HG03442 (cell line): ENCODE measurements at regions not wholly inside any gene's neighbourhood (a gene's known extent, or its start where the extent isn't known, plus 50 kb on each side); places are given as distances from the start of the nearest gene placed in this dataset.
"Not testable (repeated sequence)": the region's sequence is repeated elsewhere in the genome, so short reads cannot be mapped to it uniquely, and the experiment has no call there.

Experiments used
- ATAC-seq: cut with Tn5 transposase; IDR thresholded peaks from one replicate; pipeline ENCODE4 v1.9.1; 2021; ENCODE audit warnings: mild to moderate bottlenecking, moderate library complexity; ENCODE audit not compliant: unreplicated experiment

DNA sequence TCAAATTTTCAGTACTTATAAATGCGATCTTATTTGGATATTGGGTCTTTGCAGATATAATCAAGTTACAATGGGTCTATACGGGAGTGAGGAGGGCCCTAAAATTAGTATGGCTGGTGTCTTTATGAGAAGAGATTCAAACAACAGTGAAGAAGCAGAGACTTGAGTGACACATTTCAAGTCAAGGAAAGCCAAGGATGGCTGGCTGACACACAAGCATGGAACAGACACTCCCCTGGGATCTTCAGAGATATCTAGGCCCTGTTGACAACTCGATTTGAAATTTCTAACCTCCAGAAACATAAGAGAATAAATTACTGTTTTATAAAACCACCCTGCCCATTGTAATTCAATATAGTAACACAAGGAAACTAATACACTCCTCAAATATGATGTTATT, 1886.0 kb upstream of the PCDH7 start:
- no peak for ATAC-seq

DNA sequence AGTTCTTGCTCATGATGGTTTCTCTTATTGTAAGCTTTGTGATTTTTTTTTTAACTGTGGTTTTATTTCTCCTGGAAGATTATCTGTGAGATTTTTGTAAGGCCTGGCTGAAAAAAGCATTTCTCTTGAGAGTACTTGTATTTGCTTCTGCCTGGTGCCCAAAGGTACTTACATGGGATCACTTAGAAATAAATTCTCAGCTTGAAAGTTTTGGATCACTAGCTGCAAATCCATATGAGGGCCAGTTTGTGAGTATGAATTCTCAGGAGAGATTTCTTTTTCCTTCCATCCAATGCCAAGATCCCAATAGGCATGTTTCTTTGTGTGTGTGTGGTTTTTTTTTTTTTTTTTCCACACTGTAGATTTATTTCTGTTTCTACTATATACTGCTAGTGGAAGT, 1884.7 kb upstream of the PCDH7 start:
- no peak for ATAC-seq

DNA sequence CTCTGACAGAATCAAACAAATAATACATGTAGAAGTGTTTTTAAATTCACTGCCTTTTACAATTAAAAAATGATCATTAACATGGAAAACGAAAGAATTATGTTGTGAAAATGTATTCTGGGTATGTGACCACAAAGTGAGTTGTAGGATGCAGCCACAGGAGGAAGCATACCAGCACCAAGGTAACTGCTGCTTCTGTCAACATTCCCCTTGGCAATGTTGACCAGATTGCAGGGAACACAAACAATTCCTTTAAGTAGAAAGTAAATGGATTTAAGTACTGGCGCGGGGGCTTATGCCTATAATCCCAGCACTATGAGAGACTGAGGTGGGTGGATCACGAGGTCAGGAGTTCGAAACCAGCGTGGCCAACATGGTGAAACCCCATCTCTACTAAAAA, 1877.9 kb upstream of the PCDH7 start:
- ATAC-seq = no peak

DNA sequence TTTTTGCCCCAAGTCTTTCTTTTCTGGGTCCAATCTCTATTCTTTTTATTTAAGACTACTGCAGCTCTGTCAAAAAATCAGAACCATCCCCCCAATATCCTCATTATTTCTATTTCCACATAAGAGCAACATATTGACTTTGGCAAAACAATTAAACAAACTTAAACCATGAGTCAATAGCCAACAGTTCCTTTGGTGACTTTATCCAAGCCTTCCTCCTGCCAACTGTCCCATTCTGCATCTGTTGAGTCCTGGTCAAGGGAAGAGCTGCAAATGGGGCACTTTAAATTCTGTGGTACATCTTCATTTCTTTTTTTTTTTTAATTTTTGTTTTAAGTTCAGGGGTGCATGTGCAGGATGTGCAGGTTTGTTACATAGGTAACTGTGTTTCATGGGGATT, 1875.0 kb upstream of the PCDH7 start:
- no peak for ATAC-seq

DNA sequence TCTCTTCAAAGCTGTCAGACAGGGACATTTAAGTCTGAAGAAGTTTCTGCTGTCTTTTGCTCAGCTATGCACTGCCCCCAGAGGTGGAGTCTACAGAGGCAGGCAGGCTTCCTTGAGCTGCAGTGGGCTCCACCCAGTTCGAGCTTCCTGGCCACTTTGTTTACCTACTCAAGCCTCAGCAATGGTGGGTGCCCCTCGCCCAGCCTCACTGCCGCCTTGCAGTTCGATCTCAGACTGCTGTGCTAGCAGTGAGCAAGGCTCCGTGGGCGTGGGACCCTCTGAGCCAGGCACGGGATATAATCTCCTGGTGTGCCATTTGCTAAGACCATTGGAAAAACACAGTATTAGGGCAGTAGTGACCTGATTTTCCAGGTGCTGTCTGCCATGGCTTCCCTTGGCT, 1863.1 kb upstream of the PCDH7 start:
- not testable (repeated sequence) for ATAC-seq

DNA sequence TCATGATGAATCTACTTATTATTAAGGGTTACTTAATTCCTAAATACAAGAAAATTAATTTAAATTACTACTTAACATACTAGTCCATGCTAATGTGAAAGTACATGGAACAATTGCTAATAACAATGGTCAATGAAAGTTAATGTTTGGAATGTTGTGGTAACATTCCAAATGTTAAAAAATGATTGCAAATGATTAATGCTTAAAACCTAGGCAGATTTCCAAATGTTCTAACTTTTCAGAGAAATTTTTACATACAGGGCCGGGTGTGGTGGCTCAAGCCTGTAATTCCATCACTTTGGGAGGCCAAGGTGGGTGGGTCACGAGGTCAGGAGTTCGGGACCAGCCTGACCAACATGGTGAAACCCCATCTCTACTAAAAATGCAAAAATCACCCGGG, 1851.3 kb upstream of the PCDH7 start:
- ATAC-seq = no peak

DNA sequence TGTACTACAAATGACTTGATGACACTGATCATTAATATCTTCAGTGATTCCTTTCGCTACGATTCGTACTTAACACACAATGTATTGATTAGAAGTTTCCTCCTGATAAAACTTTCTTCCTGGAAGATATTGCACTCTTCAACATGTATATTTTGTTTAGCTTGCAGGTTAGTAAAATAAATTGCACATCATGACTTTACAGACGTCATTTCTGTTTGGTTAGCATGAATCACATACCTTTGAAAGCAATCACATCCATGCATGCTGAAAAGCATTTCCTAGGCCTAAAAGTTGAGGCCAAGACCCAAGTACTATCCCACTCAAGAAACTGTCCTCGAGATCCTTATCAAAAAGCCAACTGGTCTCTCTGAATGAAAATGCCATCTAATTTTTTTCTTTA, 1841.0 kb upstream of the PCDH7 start:
- ATAC-seq = no peak

DNA sequence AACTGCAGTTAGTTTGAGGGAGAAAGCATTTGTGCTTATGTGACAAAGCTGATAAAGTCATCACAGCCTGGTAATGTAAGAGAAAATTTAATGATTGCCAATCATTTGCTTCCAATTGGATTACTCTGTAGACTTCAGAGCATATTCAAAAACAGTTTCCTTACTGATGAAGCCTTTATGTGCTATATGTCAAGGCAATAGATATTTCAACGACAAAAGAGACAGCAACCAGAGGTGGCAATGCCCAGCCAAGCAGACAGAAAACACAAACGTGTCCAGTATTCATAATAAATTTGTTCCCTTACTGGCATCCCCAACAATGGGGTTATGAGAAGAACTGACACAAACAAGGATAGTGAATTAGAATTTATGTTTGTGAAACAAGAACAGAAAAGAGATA, 1840.3 kb upstream of the PCDH7 start:
- no peak for ATAC-seq

DNA sequence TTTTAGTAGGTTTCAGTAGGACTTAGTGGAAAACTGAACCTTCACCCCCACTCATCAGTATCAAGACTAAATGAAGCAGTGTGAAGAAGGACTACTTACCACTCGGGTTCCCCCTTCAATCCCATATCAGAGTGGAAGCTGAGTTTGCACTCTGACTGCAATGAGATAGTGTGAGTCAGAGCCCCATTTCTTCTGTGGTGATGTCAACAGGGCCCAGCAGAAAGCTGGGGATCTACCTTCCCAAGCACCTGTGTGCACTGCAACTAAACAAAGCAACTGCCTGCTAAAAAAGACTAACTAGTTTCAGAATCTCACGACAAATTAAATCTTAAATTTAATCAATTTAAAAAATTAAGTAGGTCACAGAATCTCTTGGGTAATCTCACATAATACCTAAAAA, 1837.0 kb upstream of the PCDH7 start:
- no peak for ATAC-seq

DNA sequence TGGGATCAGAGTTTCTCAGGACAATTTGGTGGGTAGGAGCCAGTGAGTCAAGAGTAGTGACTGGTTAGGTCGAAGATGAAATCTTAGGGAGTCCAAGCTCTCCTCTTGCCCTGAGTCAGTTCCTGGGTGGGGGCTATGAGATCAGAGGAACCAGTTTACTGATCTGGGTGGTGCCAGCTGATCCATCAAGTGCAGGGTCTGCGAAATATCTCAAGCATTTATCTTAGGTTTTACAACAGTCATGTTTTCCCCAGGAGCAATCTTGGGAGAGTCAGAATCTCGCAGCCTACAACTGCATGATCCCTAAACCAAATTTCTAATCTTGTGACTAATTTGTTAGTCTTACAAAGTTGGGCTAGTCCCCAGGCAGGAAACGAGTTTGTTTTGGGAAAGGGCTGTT, 1833.2 kb upstream of the PCDH7 start:
- no peak for ATAC-seq

DNA sequence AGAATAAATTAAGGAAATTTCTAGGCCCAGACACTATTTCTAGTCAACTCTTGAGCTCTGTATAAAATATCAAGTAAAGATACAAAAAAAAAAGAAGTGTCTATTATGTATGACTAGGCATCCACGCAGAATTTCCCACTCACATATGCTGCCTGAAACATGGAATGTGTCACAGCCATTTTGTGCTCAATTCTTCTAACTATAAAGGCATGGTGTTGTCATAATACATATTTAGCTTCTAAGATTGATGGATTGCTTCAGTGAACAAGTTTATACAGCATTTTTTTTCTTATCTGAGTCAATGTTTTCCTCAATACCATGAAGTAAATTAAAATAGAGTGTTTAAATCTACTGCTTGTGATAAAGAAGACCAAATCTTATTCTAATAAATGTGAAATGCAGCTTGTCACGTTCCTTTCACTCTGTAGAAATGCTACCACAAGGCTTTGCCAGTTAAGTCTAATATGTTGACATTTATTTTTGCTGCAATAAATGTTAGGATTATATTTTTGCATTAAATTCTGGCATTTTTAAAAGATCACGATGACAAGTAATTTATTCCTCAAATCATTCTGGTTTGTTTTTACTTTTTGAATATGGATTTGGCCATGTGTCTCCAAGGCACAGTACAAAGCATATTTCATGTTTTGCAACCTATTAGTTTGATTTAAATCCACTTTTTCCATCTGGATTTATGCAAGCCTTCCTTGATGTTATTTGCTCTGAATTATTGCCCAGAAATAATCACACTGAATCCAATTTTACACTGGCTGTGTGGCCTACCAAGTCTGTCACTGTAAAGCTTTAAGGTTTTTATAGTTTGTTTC, 1829.0 kb upstream of the PCDH7 start:
- ATAC-seq = no peak

DNA sequence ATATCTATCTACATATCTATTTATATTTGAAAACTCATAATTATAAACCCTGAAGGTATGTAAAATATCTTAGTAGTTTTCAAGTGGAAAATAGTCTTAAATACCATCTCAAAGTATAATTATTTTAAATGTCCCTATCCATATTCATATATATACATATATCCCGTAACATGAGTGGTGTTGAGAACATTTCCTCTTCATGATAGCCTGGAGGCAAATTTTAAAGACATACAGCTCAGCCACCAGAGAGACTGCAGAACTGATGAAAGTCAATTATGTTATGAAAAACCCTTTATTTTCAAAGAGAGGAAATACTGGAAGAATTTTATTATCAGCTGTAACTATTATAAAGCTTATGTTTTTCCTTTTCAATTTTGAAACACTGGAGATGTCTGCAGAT, 1806.7 kb upstream of the PCDH7 start:
- ATAC-seq = no peak

DNA sequence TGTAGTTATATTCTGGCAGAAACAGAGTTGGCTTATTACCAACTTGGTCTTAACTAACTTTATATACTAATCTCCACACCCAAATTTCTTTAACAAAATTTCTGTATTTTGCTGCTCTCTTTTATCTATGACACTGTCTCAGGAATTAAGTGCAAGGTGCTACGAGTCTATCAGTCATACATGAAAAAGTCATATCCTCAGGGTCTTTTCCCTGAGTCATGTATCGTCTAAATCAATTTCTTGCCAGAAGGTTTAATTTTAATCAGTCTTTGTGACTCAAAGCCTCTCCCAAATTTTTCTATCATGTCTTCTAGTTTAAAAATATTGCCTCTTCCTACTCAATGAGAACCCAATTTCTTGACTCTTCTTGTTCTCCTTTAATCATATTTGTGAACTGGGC, 1803.6 kb upstream of the PCDH7 start:
- no peak for ATAC-seq

DNA sequence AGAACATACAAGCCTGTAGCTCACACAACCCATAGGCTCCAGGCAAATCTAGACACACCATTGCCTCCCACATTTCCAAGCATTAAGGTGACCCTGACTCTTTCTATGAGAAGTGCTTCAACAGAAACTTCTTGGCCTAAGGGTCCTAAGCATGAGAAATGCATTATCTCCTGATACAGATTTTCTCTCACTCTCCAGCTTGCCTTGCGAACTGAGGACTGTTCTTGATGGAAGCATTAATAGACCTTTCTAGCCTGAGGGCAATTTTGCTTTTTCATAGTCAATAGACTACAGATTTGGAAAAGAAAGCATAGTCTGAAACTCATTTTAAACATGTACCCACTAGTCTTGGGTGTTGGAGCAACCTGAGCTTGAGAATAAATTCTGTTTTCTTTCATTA, 1801.3 kb upstream of the PCDH7 start:
- no peak for ATAC-seq

DNA sequence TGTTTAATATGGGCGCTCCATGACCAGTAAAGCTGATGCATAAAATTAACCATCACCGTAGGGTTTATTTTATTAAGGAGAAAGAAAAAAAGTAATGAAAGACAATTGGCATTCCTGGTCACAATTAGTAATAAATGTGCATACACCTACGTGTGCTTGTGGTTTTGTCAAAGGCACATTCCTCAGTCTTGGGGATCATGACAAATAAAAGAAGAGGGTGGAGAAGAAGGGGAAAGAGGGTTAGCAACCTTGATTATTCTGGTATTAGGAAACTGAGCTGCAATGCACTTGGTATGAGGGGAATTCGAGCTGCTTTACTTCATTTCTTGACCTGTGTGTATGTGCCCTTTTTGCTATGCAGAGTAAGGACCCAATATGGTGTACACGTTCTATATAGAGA, 1798.3 kb upstream of the PCDH7 start:
- ATAC-seq = no peak

DNA sequence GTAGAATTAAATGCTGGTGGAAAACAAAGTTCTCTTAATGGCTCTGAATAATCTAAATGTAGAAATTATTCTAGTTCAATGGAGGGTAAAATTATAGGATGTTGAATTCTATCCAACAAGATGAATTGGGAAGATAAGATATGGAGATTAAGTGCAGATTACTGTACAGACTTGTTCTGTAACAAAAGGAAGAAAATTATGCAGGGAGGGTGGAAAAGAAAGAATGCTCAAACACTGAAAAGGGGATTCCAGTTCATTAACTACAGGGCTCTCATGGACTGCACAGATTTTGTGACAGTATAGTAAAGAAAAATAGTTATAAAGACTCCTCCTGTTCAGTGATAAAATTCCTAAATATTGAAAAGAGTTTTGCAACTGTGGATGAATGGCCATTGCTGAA, 1794.0 kb upstream of the PCDH7 start:
- ATAC-seq = no peak

DNA sequence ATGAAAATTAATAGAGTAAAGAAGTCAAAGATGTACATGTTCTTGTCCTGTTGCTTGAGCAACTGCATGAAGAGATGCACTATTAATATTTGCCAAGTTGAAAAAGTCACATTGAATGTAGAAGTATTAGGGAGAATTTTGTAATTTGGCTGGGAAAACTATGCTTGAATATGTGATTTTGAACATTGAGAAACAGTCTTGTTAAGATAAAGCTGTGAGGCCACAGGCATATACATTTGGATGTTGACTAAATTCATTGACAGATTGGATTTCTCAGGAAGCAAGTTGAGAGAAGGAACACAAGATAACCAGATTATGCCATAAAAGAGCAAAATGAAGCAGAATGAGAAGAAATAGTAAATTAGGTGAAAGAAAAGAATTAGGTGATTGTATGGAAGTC, 1777.5 kb upstream of the PCDH7 start:
- ATAC-seq = no peak

DNA sequence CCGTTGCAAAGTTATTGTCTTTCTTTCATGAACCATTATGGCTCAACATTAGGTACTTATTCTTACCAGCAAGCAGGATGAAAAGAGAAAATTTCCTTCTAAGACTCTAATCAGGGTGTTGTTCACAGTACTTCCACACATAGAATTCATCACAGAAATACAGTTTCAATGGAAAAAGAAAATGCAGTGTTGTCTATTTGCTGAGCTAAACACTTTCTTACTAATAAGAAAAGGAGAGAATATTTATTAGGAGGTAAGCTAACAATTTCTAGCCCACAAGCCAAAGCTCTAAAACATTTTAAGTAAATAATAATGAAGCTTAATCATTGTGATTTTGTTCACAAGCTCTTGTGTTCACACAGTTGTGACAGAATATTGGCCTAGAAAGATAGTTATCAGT, 1772.8 kb upstream of the PCDH7 start:
- no peak for ATAC-seq

DNA sequence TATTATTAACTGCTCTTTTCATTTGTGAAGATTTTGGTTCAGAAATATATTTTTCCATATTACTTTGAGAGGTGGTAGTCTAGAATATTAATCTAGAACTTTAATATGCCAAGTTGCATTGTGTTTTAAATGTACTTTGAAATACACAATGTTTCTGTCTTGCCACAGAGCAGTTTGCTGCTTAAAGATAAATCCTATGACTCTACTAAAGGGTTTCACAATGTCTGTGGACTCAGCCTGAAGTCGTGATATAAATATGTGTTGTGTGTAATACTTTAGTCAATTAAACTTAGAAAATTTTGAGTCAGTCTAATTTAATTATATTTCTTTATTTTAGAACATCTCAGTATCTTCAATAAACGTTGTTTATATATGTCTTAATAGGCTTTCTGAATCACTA, 1771.7 kb upstream of the PCDH7 start:
- no peak for ATAC-seq

DNA sequence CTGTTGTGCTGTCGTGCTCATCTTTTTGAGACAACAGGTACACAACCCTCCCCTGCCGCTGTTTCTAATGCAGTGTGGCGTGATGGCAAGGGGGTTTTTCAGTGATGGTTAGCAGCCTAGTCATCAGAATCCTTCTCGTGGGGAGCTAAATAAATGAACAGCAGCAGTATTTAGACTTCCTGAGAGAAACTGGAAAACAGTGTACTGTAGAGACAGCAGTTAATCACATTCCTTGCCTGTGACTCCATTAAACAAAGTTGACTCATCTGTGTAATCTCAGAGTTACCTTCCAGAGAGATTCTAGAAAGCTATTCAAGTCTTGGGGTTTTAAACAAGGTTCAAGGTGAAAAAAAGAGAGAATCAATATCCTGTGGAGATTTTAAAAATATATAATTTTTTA, 1753.2 kb upstream of the PCDH7 start:
- ATAC-seq = no peak

DNA sequence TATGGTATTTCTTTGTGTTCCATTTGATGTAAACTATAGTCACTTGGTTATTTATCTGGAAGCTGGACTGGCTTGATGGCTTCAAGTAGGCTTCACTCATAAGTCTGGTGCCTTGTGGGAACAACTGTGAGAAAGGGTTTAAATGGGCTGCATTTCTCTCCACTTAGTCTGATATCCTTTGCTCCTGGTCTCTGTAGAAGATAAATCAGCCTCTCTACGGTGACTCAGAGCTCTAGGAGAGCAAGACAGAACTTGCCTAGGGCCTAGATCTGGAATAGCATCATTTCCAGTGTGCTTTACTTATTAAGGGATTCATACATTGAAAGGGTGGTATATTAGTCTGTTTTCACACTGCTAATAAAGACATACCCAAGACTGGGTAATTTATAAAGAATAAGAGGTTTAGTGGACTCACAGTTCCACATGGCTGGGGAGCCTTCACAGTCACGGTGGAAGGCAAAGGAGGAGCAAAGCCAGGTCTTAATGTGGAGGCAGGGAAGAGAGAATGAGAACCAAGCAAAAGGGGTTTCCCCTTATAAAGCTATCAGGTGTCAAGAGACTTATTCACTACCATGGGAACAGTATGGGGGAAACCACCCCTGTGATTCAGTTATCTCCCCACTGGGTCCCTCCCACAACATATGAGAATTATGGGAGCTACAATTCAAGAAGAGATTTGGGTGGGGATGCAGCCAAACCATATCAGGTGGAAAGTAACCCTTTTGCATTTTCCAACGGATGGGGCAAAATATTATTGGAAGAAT, 1746.4 kb upstream of the PCDH7 start:
- no peak for ATAC-seq

DNA sequence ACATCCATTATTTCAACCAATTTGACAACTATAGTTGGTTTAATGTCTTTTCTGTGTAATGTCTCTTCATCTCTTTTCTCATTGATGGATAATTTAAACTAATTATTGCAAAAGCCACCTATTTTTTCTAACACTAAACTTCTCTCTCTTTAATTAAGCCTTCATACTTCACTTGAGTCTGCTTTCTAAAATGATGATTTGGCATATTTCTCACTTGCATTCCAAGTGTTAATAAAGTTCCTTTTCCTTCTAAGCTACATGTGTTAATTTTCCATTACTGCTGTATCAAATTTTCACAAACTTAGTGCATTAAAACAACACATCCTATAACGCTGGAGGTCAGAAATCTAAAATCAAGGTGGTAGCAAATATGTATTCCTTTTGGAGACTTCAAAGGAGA, 1743.8 kb upstream of the PCDH7 start:
- ATAC-seq = no peak

DNA sequence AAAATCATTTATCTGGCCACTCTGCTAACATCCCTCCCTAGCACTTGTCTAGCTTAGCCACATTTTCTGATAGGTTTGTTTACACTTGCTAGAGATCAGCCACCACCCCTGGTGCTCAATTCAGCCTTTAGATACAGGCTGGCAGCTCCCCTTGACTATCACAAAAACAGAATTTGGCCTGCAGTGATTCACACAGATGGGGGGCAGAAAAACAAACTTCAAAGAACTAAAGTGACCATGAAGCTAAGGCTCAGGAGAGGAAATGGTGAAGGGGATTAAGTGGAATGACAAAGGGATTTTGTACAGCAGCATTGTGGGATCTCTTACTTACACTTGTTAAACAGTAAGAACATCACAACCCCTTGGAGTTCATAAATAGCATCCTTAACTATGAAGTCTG, 1718.0 kb upstream of the PCDH7 start:
- no peak for ATAC-seq
